ENCODE measurements at regions not wholly inside any gene's neighbourhood (a gene's known extent, or its start where the extent isn't known, plus 50 kb on each side); places are given as distances from the start of the nearest gene placed in this dataset.

DNA sequence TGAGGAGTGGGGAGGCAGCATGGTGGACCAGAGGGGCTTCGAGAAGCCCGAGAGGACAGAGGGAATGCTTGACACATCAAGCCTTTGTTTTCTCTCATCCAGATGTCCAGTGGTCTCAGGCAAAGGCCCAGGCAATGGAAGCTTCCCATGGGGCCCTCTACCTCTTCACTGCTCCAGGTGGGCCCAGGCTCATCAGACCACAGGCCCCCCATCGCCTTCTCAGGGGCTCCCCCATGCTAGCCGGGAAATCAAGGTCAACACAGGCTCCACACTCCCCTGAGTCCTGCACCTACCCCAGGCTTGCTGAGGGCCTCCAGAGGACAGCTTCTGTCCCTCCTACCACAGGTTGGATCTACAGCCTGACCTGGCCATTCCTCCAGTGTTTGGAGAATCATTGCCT is 157.5 kb downstream of the CHST1 start:
- Mint-ChIP-seq H3K4me3 (ENCODE audit: unreplicated experiment) (no peak overlapping the region), H3K9me3 (ENCODE audit: unreplicated experiment) (peaks cover 7% of the 10 kb centered on the region), H3K4me1 (ENCODE audit: unreplicated experiment) (no peaks in the 10 kb centered on the region), H3K27me3 (ENCODE audit: unreplicated experiment) (peaks cover 9% of the 10 kb centered on the region), H3K36me3 (ENCODE audit: unreplicated experiment) (no peaks in the 10 kb centered on the region), H3K27ac (ENCODE audit: unreplicated experiment) (no peak overlapping the region)
- TF ChIP-seq, protein P1, sequence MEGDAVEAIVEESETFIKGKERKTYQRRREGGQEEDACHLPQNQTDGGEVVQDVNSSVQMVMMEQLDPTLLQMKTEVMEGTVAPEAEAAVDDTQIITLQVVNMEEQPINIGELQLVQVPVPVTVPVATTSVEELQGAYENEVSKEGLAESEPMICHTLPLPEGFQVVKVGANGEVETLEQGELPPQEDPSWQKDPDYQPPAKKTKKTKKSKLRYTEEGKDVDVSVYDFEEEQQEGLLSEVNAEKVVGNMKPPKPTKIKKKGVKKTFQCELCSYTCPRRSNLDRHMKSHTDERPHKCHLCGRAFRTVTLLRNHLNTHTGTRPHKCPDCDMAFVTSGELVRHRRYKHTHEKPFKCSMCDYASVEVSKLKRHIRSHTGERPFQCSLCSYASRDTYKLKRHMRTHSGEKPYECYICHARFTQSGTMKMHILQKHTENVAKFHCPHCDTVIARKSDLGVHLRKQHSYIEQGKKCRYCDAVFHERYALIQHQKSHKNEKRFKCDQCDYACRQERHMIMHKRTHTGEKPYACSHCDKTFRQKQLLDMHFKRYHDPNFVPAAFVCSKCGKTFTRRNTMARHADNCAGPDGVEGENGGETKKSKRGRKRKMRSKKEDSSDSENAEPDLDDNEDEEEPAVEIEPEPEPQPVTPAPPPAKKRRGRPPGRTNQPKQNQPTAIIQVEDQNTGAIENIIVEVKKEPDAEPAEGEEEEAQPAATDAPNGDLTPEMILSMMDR (IDR thresholded peaks at IDR 0.05) = no peak
- DNase-seq (ENCODE audit: extremely low spot score, unreplicated experiment) = no peak

DNA sequence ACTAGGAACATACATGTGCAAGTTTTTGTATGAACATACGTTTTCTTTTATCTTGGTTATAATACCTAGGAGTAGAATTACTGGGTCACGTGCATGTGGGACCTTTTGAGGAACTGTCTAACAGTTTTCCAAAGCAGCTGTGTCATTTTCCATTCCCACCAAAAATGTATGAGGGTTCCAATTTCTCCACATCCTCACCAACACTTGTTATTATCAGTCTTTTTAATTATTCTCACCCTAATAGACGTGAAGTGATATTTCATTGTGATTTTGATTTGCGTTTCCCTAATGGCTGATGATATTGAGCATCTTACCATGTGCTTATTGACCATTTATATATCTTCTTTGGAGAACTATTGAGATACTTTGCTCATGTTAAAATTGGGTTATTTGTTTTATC is 162.1 kb downstream of the CHST1 start:
- H3K27me3 Mint-ChIP-seq (ENCODE audit: unreplicated experiment) = peaks cover 31% of the 10 kb centered on the region
- no peaks in the 10 kb centered on the region for H3K36me3 Mint-ChIP-seq (ENCODE audit: unreplicated experiment)
- H3K9me3 Mint-ChIP-seq (ENCODE audit: unreplicated experiment) = peaks cover 10% of the 10 kb centered on the region

DNA sequence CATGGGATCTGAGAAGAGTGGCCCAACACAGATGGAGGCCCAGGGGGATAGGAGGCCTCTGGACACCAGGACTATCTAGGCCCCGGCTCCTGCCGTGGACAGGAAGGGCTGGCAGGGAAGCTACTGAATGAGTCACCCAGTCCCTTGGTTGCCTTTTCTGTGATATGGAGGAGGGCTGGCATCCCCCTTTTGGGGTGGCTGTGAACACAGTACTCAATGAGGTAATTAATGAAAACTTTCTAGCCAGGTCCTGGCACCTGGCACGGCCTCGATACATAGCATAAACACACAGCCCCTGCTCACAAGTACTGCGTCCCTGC is 163.2 kb downstream of the CHST1 start:
- Mint-ChIP-seq H3K4me1 (ENCODE audit: unreplicated experiment) (no peaks in the 10 kb centered on the region), H3K27ac (ENCODE audit: unreplicated experiment) (no peak overlapping the region), H3K4me3 (ENCODE audit: unreplicated experiment) (no peak overlapping the region), H3K9me3 (ENCODE audit: unreplicated experiment) (peaks cover 15% of the 10 kb centered on the region), H3K27me3 (ENCODE audit: unreplicated experiment) (peaks cover 42% of the 10 kb centered on the region), H3K36me3 (ENCODE audit: unreplicated experiment) (no peaks in the 10 kb centered on the region)
- TF ChIP-seq, protein P1 (IDR thresholded peaks at IDR 0.05) = no peak
- no peak for DNase-seq (ENCODE audit: extremely low spot score, unreplicated experiment)

More for the DNA sequence above, 162.1 kb downstream of the CHST1 start:
- DNase-seq (ENCODE audit: extremely low spot score, unreplicated experiment) = no peak
- TF ChIP-seq, protein P1 (IDR thresholded peaks at IDR 0.05) = no peak
- Mint-ChIP-seq H3K4me1 (ENCODE audit: unreplicated experiment) (no peaks in the 10 kb centered on the region), H3K27ac (ENCODE audit: unreplicated experiment) (no peak overlapping the region), H3K4me3 (ENCODE audit: unreplicated experiment) (no peak overlapping the region)

GRCh38 chr11:45501392-45502225 is 163.8 kb downstream of the CHST1 start:
- no peak for DNase-seq (ENCODE audit: extremely low spot score, unreplicated experiment)
- no peak overlapping the region for H3K4me3 Mint-ChIP-seq (ENCODE audit: unreplicated experiment)
- H3K27ac Mint-ChIP-seq (ENCODE audit: unreplicated experiment) = no peak overlapping the region

DNA sequence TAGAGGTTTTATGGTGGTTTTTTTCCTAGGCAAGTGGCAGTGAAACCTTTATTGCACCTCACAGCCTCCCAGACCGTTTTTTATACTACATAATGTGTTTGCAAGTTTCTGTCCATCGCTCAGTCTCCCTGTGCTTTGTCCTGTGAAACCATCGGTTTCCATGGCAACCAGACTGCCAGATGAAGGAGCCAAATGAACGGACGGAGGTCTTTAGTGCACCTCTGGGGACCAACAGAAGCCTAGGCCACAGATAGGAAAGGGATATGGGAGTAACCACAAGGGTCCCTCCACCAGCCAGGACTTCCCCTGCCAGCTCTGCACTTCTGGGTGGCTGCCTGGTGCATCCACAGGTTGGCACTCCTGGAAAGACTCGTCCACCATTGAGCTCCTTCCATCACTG is 165.0 kb downstream of the CHST1 start:
- no peaks in the 10 kb centered on the region for H3K4me1 Mint-ChIP-seq (ENCODE audit: unreplicated experiment)
- no peak for DNase-seq (ENCODE audit: extremely low spot score, unreplicated experiment)
- no peaks in the 10 kb centered on the region for H3K36me3 Mint-ChIP-seq (ENCODE audit: unreplicated experiment)
- no peak overlapping the region for H3K4me3 Mint-ChIP-seq (ENCODE audit: unreplicated experiment)
- H3K27ac Mint-ChIP-seq (ENCODE audit: unreplicated experiment) = no peak overlapping the region
- peaks cover 53% of the 10 kb centered on the region for H3K27me3 Mint-ChIP-seq (ENCODE audit: unreplicated experiment)
- peaks cover 15% of the 10 kb centered on the region for H3K9me3 Mint-ChIP-seq (ENCODE audit: unreplicated experiment)
- TF ChIP-seq, protein P1 (IDR thresholded peaks at IDR 0.05) = no peak

More at GRCh38 chr11:45501392-45502225, 163.8 kb downstream of the CHST1 start:
- TF ChIP-seq, protein P1 (IDR thresholded peaks at IDR 0.05) = no peak
- H3K4me1 Mint-ChIP-seq (ENCODE audit: unreplicated experiment) = no peaks in the 10 kb centered on the region
- peaks cover 46% of the 10 kb centered on the region for H3K27me3 Mint-ChIP-seq (ENCODE audit: unreplicated experiment)
- no peaks in the 10 kb centered on the region for H3K36me3 Mint-ChIP-seq (ENCODE audit: unreplicated experiment)
- H3K9me3 Mint-ChIP-seq (ENCODE audit: unreplicated experiment) = peaks cover 15% of the 10 kb centered on the region

All from osteocyte (in vitro differentiated cells).